ENCODE measurements at regions not wholly inside any gene's neighbourhood (a gene's known extent, or its start where the extent isn't known, plus 50 kb on each side); places are given as distances from the start of the nearest gene placed in this dataset.
"Not testable (repeated sequence)": the region's sequence is repeated elsewhere in the genome, so short reads cannot be mapped to it uniquely, and the experiment has no call there.

- ATAC-seq; CTCF ChIA-PET; H3K27ac Mint-ChIP-seq; H3K4me3 Mint-ChIP-seq; H3K27me3 Mint-ChIP-seq (ENCODE audit: low read depth); DNase-seq (ENCODE audit: low spot score); POLR2A ChIA-PET: not testable (repeated sequence)
- peaks cover 27% of the 10 kb centered on the region for H3K9me3 Mint-ChIP-seq
- H3K36me3 Mint-ChIP-seq, result peaks cover 36% of the 10 kb centered on the region
- H3K4me1 Mint-ChIP-seq, result peaks cover 12% of the 10 kb centered on the region
These were observed 56.6 kb upstream of the TNFAIP8 start for GRCh38 chr5:119299242-119299614.

GRCh38 chr5:119299615-119300310 is 56.1 kb upstream of the TNFAIP8 start:
- H3K27ac Mint-ChIP-seq; H3K27me3 Mint-ChIP-seq (ENCODE audit: low read depth); H3K4me3 Mint-ChIP-seq; CTCF ChIA-PET; ATAC-seq; DNase-seq (ENCODE audit: low spot score); POLR2A ChIA-PET: not testable (repeated sequence)
- Mint-ChIP-seq H3K36me3 (peaks cover 32% of the 10 kb centered on the region), H3K4me1 (peaks cover 16% of the 10 kb centered on the region), H3K9me3 (peaks cover 23% of the 10 kb centered on the region)

DNA sequence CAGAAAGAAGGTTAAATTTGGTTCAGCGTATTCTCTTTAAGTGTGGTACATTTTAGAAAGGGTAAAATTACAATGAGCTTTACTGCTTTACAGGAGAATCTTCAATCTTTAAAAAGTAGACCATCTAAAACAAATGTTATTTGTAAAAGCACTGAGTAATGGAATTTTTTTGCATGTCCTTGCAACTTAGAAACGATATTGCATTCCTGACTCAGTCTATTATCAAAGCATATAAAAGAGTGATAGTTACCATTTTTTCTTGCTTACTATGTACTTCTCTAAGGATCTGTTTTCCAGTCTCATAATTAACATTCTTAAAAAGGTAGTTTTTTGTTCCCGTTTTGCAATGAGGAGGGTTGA is 55.5 kb upstream of the TNFAIP8 start:
- POLR2A ChIA-PET, result no interaction called here
- peaks cover 23% of the 10 kb centered on the region for H3K9me3 Mint-ChIP-seq
- peaks cover 16% of the 10 kb centered on the region for H3K4me1 Mint-ChIP-seq
- no peaks in the 10 kb centered on the region for H3K27me3 Mint-ChIP-seq (ENCODE audit: low read depth)
- TF ChIP-seq TP53 (CRISPR knock-in tag; IDR thresholded peaks at IDR 0.05) (no peak), FOXJ3 (CRISPR knock-in tag; IDR thresholded peaks at IDR 0.05; ENCODE audit: borderline replicate concordance) (no peak), PRRX2 (CRISPR knock-in tag; IDR thresholded peaks at IDR 0.05) (no peak), GABPB1 (CRISPR knock-in tag; IDR thresholded peaks at IDR 0.05) (no peak), IRF2 (CRISPR knock-in tag; IDR thresholded peaks at IDR 0.05; ENCODE audit: borderline replicate concordance, low read depth) (no peak), ZNF425 (CRISPR knock-in tag; conservative IDR thresholded peaks at IDR 0.05) (no peak), NFYB (CRISPR knock-in tag; conservative IDR thresholded peaks at IDR 0.05; ENCODE audit: low read depth) (no peak), ZBTB21 (CRISPR knock-in tag; IDR thresholded peaks at IDR 0.05; ENCODE audit: borderline replicate concordance) (no peak), SMAD4 (CRISPR knock-in tag; IDR thresholded peaks at IDR 0.05) (no peak), ZNF138 (CRISPR knock-in tag; conservative IDR thresholded peaks at IDR 0.05) (no peak), SMAD3 (CRISPR knock-in tag; IDR thresholded peaks at IDR 0.05; ENCODE audit: borderline replicate concordance) (no peak), HMGXB4 (CRISPR knock-in tag; IDR thresholded peaks at IDR 0.05) (no peak)
- TF ChIP-seq, protein P1, sequence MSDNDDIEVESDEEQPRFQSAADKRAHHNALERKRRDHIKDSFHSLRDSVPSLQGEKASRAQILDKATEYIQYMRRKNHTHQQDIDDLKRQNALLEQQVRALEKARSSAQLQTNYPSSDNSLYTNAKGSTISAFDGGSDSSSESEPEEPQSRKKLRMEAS (CRISPR knock-in tag; IDR thresholded peaks at IDR 0.05), result no peak
- ATAC-seq (no peak), DNase-seq (ENCODE audit: low spot score) (no peak)
- no peak overlapping the region for H3K27ac Mint-ChIP-seq
- peaks cover 28% of the 10 kb centered on the region for H3K36me3 Mint-ChIP-seq
- H3K4me3 Mint-ChIP-seq, result no peak overlapping the region
- CTCF ChIA-PET, result no interaction called here

GRCh38 chr5:119301210-119301609 is 54.6 kb upstream of the TNFAIP8 start:
- Mint-ChIP-seq H3K4me1 (peaks cover 16% of the 10 kb centered on the region), H3K9me3 (peaks cover 23% of the 10 kb centered on the region), H3K27me3 (ENCODE audit: low read depth) (no peaks in the 10 kb centered on the region), H3K36me3 (peaks cover 28% of the 10 kb centered on the region), H3K4me3 (no peak overlapping the region), H3K27ac (no peak overlapping the region)
- DNase-seq (ENCODE audit: low spot score), result no peak
- ChIA-PET CTCF (no interaction called here), POLR2A (no interaction called here)
- TF ChIP-seq ZNF232 (CRISPR knock-in tag; IDR thresholded peaks at IDR 0.05), result no peak
- no peak for TF ChIP-seq NFE2L1 (CRISPR knock-in tag; IDR thresholded peaks at IDR 0.05)
- no peak for TF ChIP-seq FOXP1 (CRISPR knock-in tag; IDR thresholded peaks at IDR 0.05; ENCODE audit: borderline replicate concordance)
- TF ChIP-seq AFF4 (CRISPR knock-in tag; IDR thresholded peaks at IDR 0.05; ENCODE audit: borderline replicate concordance), result no peak
- no peak for TF ChIP-seq NFATC4 (CRISPR knock-in tag; IDR thresholded peaks at IDR 0.05)
- TF ChIP-seq, protein P2, sequence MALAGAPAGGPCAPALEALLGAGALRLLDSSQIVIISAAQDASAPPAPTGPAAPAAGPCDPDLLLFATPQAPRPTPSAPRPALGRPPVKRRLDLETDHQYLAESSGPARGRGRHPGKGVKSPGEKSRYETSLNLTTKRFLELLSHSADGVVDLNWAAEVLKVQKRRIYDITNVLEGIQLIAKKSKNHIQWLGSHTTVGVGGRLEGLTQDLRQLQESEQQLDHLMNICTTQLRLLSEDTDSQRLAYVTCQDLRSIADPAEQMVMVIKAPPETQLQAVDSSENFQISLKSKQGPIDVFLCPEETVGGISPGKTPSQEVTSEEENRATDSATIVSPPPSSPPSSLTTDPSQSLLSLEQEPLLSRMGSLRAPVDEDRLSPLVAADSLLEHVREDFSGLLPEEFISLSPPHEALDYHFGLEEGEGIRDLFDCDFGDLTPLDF (CRISPR knock-in tag; IDR thresholded peaks at IDR 0.05), result no peak
- ATAC-seq, result no peak

Data from WTC11 (cell line).